HG03439 (cell line): ENCODE measurements at regions not wholly inside any gene's neighbourhood (a gene's known extent, or its start where the extent isn't known, plus 50 kb on each side); places are given as distances from the start of the nearest gene placed in this dataset.

Experiments
- ATAC-seq: cut with Tn5 transposase; IDR thresholded peaks from one replicate; pipeline ENCODE4 v1.9.1; 2021; ENCODE audit warnings: mild to moderate bottlenecking, moderate library complexity; ENCODE audit not compliant: unreplicated experiment

DNA sequence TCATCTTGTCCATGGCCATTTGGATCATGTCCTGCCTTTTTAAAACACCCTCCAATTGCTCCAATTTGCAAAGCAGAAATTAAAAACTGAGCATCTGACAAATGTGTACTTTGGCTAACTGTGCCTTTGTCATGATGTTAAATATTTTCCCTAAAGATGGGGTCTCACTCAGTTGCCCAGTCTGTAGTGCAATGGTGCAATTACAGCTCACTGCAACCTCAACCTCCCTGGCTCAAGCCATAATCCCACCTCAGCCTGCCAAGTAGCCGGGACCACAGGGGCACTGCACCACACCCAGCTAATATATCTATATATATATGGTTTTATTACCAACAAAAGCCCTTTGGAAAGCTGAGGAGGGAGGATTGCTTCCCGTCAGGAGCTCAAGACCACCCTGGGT, 782.7 kb downstream of the UQCRFS1 start:
- no peak for ATAC-seq

DNA sequence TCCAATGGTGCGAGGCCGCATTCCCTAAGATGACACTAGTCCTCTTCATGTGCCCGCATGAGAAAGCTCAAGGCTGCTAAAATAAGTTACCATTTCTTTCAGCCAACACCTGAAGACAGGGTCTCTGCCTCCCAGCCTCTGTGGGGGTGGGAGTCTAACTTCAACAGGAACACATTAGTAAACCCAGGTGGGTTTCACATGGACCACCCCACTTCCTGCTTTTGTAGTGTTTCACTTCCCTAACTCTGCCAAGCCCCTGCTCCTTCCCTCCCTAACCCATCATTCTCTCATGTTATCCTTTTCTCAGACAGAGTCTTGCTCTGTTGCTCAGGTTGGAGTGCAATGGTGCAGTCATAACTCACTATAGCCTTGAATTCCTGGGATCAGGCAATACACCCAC, 783.6 kb downstream of the UQCRFS1 start:
- no peak for ATAC-seq

DNA sequence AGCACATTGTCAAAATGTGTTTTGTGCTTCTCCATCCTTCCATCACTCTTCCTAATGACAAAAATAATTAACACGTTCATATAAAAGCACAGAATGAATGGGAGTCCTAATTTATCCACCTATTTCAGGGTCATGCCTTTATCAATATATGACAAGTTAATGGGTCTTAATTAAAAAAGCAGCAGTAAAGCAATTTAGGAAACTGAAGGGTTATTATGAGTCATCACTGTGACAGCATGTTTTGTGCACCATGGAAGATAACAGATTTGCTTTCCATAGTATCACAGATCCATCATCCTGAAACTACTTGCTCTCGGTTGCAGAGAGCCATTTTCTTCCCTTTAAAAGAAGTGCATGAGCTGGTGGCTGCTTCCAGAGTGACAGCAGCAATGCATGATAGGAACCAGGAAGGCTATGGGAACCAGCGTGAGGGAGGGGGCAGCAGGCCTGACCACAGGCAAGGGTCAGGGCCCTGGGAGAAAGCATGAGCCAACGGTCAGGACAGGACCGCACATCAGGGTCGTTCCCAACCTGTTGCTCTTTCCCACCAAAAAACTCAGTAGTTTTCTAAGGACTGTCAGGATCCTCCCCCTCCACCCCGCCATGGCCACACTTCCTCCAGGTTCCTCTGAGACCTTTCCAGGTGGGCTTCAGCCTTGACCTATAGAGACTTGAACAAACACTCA, 784.1 kb downstream of the UQCRFS1 start:
- no peak for ATAC-seq

GRCh38 chr19:28427376-28428083, 785.4 kb downstream of the UQCRFS1 start:
- ATAC-seq, result no peak

DNA sequence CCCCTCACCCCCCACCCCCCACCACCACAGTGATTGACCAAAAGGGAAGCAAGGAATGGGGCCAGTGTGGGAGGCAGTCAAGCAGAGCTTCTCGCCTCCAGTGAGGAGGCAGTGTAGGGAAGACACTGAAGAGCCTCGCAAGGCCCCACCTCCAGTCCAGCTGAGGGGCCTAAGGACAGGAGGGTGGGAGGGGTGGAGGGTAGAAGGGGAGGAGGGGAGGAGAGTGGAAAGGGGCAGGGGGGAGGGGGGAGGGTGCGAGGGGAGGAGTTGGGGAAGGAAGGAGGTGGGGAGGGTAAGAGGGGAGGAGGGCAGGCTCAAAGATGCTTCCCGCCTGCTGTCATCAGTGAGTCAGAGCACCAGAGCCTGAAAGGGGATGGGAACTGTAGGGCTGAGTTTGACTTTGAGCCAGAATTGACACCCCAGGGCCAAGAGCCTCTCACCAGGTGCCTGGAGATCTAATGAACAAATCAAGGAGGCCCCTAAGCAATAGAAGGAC, 786.2 kb downstream of the UQCRFS1 start:
- no peak for ATAC-seq

DNA sequence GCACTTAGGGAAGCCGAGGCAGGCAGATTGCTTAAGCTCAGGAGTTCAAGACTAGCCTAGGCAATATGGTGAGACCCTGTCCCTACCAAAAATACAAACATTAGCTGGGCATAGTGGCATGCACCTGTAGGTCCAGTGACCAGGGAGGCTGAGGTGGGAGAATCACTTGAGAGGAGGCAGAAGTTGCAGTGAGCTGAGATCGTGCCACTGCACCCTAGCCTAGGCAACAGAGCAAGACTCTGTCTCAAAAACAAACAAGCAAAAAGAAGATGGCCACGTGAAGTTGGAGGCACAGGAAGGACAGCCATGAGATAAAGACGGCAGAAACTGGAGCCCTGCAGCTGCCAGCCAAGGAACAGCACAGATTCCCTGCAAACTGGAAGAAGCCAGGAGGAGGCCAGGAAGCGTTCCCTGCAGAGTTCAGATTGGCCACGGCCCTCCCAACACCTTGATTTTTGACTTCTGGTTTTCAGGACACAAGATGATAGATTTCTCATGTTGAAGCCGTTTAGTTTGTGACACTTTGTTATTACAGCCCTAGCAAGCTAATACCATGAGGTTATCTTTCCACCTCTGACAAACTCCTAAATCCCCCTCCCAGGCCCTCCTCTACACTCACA, 786.7 kb downstream of the UQCRFS1 start:
- no peak for ATAC-seq

DNA sequence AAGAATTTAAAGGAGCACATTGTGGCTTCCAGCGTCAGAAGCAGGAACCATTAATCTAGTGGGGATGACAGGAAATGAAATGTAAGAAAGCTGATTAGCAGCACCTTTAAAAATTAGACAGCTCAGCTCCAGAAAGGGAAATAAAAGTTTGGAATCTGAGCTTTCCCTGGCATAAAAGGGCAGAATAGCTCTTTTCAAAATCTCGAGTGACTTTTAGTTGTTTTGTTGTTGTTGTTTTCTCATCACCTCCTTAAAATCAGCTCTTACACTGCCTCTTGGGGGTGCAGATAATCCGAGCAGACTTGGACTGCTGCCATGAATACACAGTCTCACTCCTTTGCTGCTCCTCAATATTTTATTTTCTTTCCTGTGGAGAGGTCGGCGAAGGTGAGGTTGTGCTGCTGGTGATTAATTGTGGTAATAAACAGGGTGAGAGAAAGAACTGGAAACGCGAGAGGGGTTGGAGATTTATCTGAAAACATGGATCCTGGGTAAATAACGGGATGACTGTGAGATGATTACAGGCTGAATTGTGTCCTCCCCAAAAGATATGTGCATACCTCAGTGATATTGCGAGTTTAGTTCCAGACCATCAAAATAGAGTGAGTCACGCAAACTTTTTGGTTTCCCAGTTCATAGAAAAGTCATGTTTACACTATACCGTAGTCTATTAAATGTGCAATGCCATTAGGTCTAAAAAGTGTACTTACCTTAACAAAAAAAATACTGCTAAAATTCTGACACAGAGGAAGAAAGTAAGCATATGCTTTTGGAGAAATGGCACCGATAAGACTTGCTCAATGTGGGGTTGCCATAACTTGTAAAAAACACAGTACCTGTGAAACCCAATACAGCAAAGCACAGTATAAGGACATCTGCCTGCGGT, 787.7 kb downstream of the UQCRFS1 start:
- no peak for ATAC-seq

GRCh38 chr19:28424662-28425045, 788.3 kb downstream of the UQCRFS1 start:
- ATAC-seq, result no peak

DNA sequence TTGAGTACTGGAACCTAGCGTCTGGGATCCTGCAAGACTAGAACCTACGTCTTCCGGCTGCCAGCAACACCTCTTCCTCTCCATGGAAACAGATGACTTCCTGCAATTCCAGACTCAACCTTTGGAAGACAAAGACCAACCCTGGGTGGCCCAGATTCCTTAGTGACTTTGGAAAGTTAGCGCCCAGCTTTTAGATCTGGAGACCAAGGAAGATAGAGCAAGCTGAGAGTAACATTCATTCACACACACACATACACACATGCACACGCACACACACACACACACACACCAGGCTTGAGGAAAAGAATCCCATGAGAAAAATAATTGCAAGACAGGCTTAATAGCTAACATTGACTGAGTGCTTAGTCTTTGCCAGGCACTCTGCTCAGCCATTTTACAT, 788.9 kb downstream of the UQCRFS1 start:
- no peak for ATAC-seq

DNA sequence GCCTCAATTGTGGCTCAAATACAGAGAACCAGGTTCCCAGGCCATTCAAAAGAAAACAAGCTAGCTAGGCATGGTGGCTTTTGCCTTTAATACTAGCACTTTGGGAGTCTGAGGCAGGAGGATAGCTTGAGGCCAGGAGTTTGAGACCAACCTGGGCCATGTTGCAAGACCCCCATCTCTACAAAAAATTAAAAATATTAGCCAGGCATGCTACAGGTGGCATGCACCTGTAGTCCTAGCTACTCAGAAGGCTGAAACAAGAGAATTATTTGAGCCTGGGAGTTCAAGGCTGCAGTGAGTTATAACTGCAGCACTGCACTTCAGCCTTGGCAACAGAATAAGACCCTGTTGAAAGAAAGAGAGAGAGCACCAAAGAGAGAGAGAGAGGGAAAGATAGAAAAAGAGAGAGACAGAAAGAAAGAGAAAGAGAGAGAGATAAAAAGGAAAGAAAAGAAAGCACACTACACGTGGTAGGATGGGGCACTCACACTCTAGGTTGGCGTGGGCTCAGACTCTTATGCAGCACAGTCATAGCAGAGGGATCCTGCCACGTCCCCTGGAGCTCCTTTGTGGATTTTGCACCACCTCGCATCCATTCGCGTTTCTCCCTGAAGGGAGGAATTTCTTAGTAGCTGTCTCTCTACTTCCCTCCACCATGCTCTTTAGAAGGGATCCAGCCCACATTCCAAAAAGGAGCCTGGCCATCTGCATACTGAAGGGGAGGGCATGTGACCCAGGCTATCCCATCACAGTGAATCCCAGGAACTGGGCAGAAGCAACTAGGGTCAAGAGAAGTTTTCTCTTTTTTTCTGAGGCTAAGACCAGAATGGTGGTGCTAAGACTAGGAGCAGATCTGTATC, 789.9 kb downstream of the UQCRFS1 start:
- ATAC-seq, result no peak

GRCh38 chr19:28422046-28422445, 790.9 kb downstream of the UQCRFS1 start:
- no peak for ATAC-seq

- no peak for ATAC-seq
Observed at GRCh38 chr19:28420811-28421550, 792.0 kb downstream of the UQCRFS1 start.

GRCh38 chr19:28419312-28419711, 793.6 kb downstream of the UQCRFS1 start:
- no peak for ATAC-seq

- no peak for ATAC-seq
Observed at GRCh38 chr19:28417361-28417760, 795.6 kb downstream of the UQCRFS1 start.

DNA sequence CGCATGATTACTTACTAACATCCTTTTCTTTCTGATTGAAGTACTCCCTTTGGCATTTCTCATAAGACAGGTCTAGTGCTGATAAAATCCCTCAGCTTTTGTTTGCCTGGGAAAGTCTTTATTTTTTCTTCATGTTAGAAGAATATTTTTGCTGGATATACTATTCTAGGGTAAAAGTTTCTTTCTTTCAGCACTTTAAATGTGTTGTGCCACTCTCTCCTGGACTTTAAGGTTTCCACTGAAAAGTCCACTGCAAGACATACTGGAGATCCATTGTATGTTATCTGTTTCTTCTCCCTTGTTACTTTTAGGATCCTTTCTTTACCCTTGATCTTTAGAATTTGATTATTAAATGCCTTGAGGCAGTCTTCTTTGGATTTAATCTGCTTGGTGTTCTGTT, 796.7 kb downstream of the UQCRFS1 start:
- no peak for ATAC-seq

DNA sequence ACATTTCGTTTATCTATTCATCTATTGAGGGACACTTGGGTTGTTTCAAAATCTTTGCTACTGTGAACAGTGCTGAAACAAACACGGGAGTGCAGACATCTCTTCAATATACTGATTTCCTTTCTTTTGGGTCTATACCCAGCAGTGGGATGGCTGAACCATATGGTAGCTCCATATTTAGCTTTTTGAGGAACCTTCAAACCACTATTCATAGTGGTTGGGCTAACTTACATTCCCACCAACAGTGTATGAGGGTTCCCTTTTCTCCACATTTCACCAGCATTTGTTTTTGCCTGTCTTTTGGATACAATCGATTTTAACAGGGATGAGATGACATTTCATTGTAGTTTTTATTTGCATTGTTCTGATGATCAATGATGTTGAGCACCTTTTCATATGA, 798.2 kb downstream of the UQCRFS1 start:
- ATAC-seq, result no peak

GRCh38 chr19:28409859-28410258, 803.1 kb downstream of the UQCRFS1 start:
- ATAC-seq, result no peak

DNA sequence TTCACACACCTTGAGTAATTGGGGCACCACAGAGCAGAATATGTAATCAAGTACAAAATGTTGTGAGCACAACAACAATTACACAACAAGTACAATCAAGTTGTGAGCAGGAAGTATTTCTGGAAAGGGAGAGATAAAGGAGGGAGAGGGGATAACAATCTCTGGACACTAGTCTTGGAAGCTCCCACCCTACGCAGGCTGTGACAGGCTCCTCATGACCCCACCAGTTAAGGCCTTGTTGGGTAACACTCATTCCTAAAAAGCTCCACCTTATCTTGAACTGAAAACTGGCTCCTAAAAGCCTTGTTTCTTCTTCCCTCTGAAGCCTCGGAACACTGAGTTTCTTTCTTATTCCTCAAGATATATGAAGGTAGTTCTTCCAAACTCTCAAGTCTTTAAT, 806.0 kb downstream of the UQCRFS1 start:
- no peak for ATAC-seq

- no peak for ATAC-seq
Observed at GRCh38 chr19:28405346-28405742, 807.6 kb downstream of the UQCRFS1 start.
